ENCODE measurements at regions not wholly inside any gene's neighbourhood (a gene's known extent, or its start where the extent isn't known, plus 50 kb on each side); places are given as distances from the start of the nearest gene placed in this dataset.

DNA sequence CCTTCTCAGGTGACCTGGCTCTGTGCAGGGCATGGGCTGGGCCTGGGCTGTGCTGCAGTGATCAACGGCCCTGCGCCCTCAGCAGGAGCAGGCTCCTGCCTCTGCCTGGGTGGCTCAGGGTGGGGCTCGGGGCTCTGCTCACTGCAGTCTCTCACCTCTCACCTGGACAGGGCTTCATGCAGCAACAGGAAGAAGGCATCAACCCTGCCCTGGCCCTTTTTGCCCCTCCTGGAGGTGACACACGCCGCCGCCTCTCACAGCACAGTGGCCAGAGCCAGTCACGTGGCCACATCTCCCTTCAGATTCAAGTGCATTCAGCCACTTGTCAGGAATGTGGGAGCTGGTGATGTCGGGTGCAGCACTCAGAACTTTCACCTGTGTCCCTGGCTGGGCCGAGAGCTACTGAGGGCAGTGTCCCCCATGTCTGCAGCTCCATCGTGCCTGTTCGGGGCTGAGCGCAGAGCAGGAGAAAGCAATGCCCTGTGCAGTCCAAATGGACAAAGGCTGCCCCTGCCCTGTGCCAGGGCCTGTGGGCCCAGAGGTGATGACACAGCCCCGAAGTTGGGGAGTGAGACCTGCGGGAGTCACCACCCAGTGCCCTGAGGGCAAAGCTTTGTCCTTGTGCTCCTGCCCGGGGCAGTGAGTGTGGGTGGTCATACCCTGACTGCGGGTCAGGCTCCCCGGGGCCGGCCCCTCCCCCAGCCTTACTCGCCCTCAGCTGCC lies 314.0 kb downstream of the PTPRU start:
- TF ChIP-seq CTCF (CRISPR knock-in tag; IDR thresholded peaks at IDR 0.05) = no peak
- TF ChIP-seq EZH2 (conservative IDR thresholded peaks at IDR 0.05; ENCODE audit: low read depth, low read length) = no peak
- TF ChIP-seq POLR2A (IDR thresholded peaks at IDR 0.05; ENCODE audit: insufficient read depth in 1 of 2, low read depth in 2 of 2, low read length in 2 of 2) = no peak
- TF ChIP-seq ZNF24 (IDR thresholded peaks at IDR 0.05) = no peak
- no peak for TF ChIP-seq SMAD3 (CRISPR knock-in tag; IDR thresholded peaks at IDR 0.05)
